ENCODE measurements at regions not wholly inside any gene's neighbourhood (a gene's known extent, or its start where the extent isn't known, plus 50 kb on each side); places are given as distances from the start of the nearest gene placed in this dataset.
"Not testable (repeated sequence)": the region's sequence is repeated elsewhere in the genome, so short reads cannot be mapped to it uniquely, and the experiment has no call there.

DNA sequence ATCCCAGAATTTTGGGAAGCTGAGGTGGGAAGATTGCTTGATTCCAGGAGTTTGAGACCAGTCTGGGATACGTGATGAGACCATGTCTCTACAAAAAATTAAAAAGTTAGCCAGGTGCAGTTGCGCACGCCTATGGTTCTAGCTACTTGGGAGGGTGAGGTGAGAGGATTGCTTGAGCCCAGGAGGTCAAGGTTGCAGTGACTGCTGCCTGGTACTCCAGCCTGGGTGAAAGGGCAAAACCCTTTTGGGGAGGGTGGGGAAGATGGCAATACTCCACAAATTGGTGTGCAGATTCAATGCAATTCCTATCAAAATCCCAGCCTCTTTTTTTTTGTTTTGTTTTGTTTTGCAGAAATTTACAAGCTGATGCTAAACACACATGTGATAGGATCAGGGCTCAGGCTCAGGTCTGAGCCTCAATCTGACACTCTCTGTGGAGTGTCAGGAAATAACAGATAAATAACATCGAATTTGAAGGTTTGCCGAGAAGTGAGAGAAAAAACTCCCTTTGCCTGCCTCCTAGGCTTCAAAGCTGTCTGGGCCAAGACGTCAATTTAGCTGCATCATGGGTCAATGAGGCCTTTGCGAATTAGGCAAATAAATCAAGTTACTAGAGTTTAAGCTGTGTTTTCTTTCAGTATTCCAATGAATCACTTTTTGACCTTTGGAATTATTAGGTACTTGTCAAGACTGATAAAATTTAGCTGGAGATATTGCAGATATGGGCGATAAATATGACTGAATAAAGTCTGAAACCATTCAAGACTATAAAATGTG, 142.5 kb upstream of the PTPN20 start:
- intact Hi-C loops (cut with DNase I; ENCODE audit: low total_unique reads); H3K4me3 ChIP-seq; H3K36me3 ChIP-seq; H3K9me3 ChIP-seq; H3K27ac ChIP-seq; H3K27me3 ChIP-seq; DNase-seq; H3K4me1 ChIP-seq: not testable (repeated sequence)

- H3K27ac ChIP-seq; H3K4me1 ChIP-seq; DNase-seq; intact Hi-C loops (cut with DNase I; ENCODE audit: low total_unique reads); H3K9me3 ChIP-seq; H3K4me3 ChIP-seq; H3K27me3 ChIP-seq; H3K36me3 ChIP-seq: not testable (repeated sequence)
Measured at GRCh38 chr10:46773178-46773896, 137.9 kb upstream of the PTPN20 start.

- H3K9me3 ChIP-seq; H3K36me3 ChIP-seq; H3K27ac ChIP-seq; H3K27me3 ChIP-seq; H3K4me1 ChIP-seq; intact Hi-C loops (cut with DNase I; ENCODE audit: low total_unique reads); DNase-seq; H3K4me3 ChIP-seq: not testable (repeated sequence)
Measured at GRCh38 chr10:46773897-46774236, 137.4 kb upstream of the PTPN20 start.

GRCh38 chr10:46774366-46774765, 136.9 kb upstream of the PTPN20 start:
- DNase-seq; H3K27me3 ChIP-seq; H3K9me3 ChIP-seq; intact Hi-C loops (cut with DNase I; ENCODE audit: low total_unique reads); H3K36me3 ChIP-seq; H3K4me1 ChIP-seq; H3K27ac ChIP-seq; H3K4me3 ChIP-seq: not testable (repeated sequence)

- intact Hi-C loops (cut with DNase I; ENCODE audit: low total_unique reads); DNase-seq; H3K4me1 ChIP-seq; H3K27me3 ChIP-seq; H3K27ac ChIP-seq; H3K36me3 ChIP-seq; H3K9me3 ChIP-seq; H3K4me3 ChIP-seq: not testable (repeated sequence)
Measured at GRCh38 chr10:46774945-46775667, 136.1 kb upstream of the PTPN20 start.

DNA sequence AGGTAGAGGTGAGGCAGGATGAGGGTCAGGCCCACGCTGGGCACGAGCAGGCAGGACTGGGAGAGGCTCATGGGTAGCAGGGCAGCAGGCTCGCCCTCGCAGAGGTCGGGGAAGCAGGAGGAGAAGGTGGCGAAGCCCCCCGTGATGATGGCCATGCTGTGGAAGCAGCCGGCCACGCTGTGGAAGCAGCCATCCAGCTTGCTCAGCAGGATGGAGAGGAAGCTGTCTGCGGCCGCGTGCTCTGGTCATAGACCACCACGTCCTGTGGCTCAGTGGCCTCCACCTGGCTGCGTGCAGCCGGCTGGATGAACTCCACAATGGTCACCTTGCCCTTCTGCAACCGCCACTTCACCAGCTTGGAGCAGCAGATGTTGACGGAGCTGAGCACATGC, 135.6 kb upstream of the PTPN20 start:
- not testable (repeated sequence) for H3K27me3 ChIP-seq

GRCh38 chr10:46779571-46779970, 131.7 kb upstream of the PTPN20 start:
- H3K9me3 ChIP-seq; H3K27ac ChIP-seq; intact Hi-C loops (cut with DNase I; ENCODE audit: low total_unique reads); H3K36me3 ChIP-seq; H3K4me1 ChIP-seq; H3K4me3 ChIP-seq; H3K27me3 ChIP-seq: not testable (repeated sequence)
- DNase-seq = peak; percentile 62 to 68

More for the DNA sequence above, 135.6 kb upstream of the PTPN20 start:
- H3K4me3 ChIP-seq; H3K36me3 ChIP-seq; H3K4me1 ChIP-seq; H3K27ac ChIP-seq; DNase-seq; H3K9me3 ChIP-seq; intact Hi-C loops (cut with DNase I; ENCODE audit: low total_unique reads): not testable (repeated sequence)

- H3K4me3 ChIP-seq; H3K27me3 ChIP-seq; intact Hi-C loops (cut with DNase I; ENCODE audit: low total_unique reads); H3K4me1 ChIP-seq; H3K9me3 ChIP-seq; H3K36me3 ChIP-seq; DNase-seq: not testable (repeated sequence)
- peak overlapping the region in 1 of 2 donors; percentile 33 for H3K27ac ChIP-seq
Measured at GRCh38 chr10:46780164-46780563, 131.1 kb upstream of the PTPN20 start.

DNA sequence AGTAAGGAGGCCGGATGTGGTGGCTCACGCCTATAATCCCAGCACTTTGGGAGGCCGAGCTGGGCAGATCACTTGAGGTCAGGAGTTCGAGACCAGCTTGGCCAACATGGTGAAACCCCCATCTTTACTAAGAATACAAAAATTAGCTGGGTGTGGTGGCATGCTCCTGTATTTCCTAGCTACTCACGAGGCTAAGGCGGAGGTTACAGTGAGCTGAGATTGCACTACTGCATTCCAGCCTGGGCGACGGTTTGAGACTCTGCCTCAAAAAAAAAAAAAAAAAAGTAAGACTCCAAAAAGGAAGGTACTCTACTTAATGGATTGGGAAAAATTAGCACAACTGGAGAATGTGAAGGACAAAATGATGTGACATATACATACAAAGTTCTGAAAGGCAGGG, 130.2 kb upstream of the PTPN20 start:
- not testable (repeated sequence) for H3K27ac ChIP-seq

DNA sequence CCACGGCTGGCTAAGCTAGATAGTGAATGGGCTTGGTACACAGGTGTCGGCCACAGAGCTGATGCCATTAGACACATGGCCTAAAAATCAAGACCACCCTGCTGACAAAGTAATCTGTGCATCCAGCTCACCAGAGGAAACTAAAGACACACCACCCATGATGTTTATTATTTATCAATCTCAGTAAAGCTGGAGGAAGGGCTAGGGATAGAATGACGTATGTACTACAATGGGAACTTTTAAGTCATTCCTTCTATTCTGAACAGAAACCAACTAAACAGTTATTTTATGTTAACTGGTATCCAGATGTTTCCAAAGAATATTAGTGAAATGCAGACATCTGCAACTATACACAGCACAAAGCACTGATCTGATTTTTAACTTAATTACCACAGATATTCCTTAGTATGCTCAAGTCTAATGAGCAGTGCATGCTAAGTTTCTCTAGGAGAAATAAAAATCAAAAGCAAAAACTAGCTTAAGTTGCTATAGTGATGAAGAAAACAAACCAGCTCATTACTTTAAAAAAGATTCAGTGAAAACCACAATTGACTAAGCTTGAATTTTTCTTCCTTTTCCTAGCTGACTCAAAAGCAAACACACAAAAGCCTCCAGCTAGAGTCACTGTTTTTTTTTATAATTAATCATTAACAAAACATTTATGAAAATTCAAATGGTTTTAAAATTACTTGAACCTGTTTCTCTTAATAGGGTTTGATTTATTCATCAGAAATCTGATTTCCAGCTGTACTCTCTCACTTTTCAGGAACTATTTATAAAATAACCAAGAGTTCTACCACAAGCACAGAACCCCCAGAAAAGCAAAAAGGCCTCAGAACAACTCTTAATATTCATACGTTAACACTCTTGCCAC, 129.0 kb upstream of the PTPN20 start:
- H3K4me3 ChIP-seq; intact Hi-C loops (cut with DNase I; ENCODE audit: low total_unique reads); H3K4me1 ChIP-seq; H3K27me3 ChIP-seq; DNase-seq; H3K9me3 ChIP-seq; H3K27ac ChIP-seq; H3K36me3 ChIP-seq: not testable (repeated sequence)

More for the DNA sequence above, 130.2 kb upstream of the PTPN20 start:
- intact Hi-C loops (cut with DNase I; ENCODE audit: low total_unique reads); H3K27me3 ChIP-seq; H3K4me1 ChIP-seq; H3K9me3 ChIP-seq; H3K36me3 ChIP-seq; H3K4me3 ChIP-seq; DNase-seq: not testable (repeated sequence)

DNA sequence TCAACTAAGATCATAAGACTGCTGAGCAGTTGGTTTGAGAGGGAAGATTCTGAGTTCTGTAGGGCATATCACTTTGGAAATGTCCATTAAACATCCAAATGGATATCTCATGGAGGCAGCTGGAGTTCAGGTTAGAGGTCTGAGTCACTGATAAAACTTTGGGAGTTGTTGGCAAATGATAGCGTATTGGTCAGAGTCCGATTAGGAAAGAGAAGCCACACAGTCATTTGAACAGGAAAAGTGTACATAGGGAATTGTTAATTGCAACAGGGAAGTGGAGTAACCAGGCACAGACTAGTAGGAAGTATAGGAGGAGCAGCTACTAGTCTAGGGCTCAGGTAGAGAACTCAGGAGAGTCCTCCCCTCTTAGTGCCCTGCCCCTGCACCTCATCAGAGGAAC, 126.6 kb upstream of the PTPN20 start:
- intact Hi-C loops (cut with DNase I; ENCODE audit: low total_unique reads); H3K4me1 ChIP-seq; H3K27me3 ChIP-seq; H3K27ac ChIP-seq; DNase-seq; H3K4me3 ChIP-seq; H3K9me3 ChIP-seq; H3K36me3 ChIP-seq: not testable (repeated sequence)

- H3K36me3 ChIP-seq; DNase-seq; H3K4me1 ChIP-seq; H3K9me3 ChIP-seq; H3K27me3 ChIP-seq; intact Hi-C loops (cut with DNase I; ENCODE audit: low total_unique reads): not testable (repeated sequence)
- H3K4me3 ChIP-seq = peak overlapping the region; percentile 34 to 73
- peak overlapping the region in 1 of 2 donors; percentile 42 for H3K27ac ChIP-seq
Measured at GRCh38 chr10:46786125-46786517, 125.1 kb upstream of the PTPN20 start.
